ENCODE measurements at regions not wholly inside any gene's neighbourhood (a gene's known extent, or its start where the extent isn't known, plus 50 kb on each side); places are given as distances from the start of the nearest gene placed in this dataset.

DNA sequence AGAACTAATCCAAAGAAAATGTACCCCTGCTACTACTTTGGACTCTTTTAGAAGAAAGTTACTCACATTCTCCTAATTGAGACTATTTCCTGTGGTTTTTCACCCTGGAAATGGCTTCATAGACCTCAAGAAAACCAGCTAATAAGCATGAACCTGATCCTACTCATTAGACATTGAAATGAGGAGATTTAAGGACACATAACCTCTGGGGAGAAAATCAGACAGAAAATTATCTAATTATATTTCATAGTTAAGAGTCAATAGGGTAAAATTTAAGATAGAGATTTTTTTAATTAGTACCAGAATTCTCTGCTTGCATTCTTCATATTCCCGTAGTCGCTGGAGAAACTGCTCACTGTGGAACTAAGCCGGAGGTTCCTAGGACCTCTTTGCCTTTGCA, 114.6 kb upstream of the ACP3 start:
- no peak for TF ChIP-seq CTCF (IDR thresholded peaks at IDR 0.05; ENCODE audit: low read depth, low read length)
- no peak overlapping the region for H3K4me3 ChIP-seq (replicated peaks in 1 of 2; ENCODE audit: low read depth in 2 of 2, low read length in 2 of 2)
- no peak for DNase-seq (ENCODE audit: low read depth in 2 of 2)

DNA sequence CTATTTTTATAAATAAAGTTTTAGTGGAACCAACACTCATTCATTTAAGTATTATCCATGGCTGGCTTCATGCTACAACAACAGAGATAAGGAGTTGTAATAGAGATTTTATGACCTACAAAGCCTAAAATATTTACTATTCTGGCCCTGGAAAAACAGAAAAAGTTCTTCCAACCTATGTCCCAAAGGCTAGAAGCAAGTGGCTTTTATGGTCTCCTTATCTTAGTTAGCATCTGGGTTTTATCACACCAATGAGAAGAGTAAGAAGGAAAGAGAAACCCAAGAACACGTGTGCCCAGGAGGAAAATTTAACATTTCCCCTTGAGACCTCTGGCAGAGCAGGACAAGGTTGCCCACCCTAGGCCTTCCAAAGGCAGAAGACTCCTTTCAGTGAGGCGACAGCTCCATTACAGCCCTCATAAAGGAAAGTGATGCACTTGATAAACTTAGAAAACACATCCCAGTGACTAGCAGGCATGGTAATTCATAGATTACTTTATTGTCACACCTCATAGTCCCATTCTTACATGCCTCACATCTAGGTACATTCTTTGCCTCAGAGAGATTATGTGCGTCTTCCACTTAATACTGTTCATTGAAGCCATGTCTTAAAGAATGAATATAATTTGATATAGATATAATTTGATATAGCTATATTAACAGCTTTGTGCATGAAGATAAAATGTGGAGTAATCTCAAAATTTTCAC, 113.2 kb upstream of the ACP3 start:
- DNase-seq (ENCODE audit: low read depth in 2 of 2) = no peak
- H3K4me3 ChIP-seq (replicated peaks in 1 of 2; ENCODE audit: low read depth in 2 of 2, low read length in 2 of 2) = no peak overlapping the region
- no peak for TF ChIP-seq CTCF (IDR thresholded peaks at IDR 0.05; ENCODE audit: low read depth, low read length)

GRCh38 chr3:132205609-132206008, 111.6 kb upstream of the ACP3 start:
- TF ChIP-seq CTCF (IDR thresholded peaks at IDR 0.05; ENCODE audit: low read depth, low read length) = no peak
- no peak overlapping the region for H3K4me3 ChIP-seq (replicated peaks in 1 of 2; ENCODE audit: low read depth in 2 of 2, low read length in 2 of 2)
- DNase-seq (ENCODE audit: low read depth in 2 of 2) = no peak

GRCh38 chr3:132209855-132210254, 107.4 kb upstream of the ACP3 start:
- no peak for TF ChIP-seq CTCF (IDR thresholded peaks at IDR 0.05; ENCODE audit: low read depth, low read length)
- no peak overlapping the region for H3K4me3 ChIP-seq (replicated peaks in 1 of 2; ENCODE audit: low read depth in 2 of 2, low read length in 2 of 2)

GRCh38 chr3:132210476-132211346, 106.5 kb upstream of the ACP3 start:
- no peak overlapping the region for H3K4me3 ChIP-seq (replicated peaks in 1 of 2; ENCODE audit: low read depth in 2 of 2, low read length in 2 of 2)
- DNase-seq (ENCODE audit: low read depth in 2 of 2) = peak in 1 of 2 donors; percentile 22
- TF ChIP-seq CTCF (IDR thresholded peaks at IDR 0.05; ENCODE audit: low read depth, low read length) = peak; percentile 63

More at GRCh38 chr3:132209855-132210254, 107.4 kb upstream of the ACP3 start:
- no peak for DNase-seq (ENCODE audit: low read depth in 2 of 2)

GRCh38 chr3:132211896-132212295, 105.3 kb upstream of the ACP3 start:
- DNase-seq (ENCODE audit: low read depth in 2 of 2) = peak in 1 of 2 donors; percentile 20
- no peak overlapping the region for H3K4me3 ChIP-seq (replicated peaks in 1 of 2; ENCODE audit: low read depth in 2 of 2, low read length in 2 of 2)
- no peak for TF ChIP-seq CTCF (IDR thresholded peaks at IDR 0.05; ENCODE audit: low read depth, low read length)

Data from cardiac fibroblast (primary cell).